Neural cell (in vitro differentiated cells): ENCODE measurements at regions not wholly inside any gene's neighbourhood (a gene's known extent, or its start where the extent isn't known, plus 50 kb on each side); places are given as distances from the start of the nearest gene placed in this dataset.

Experiments used
- H2AFZ ChIP-seq: fragments of 200-600, 300-800 bp; sonication (generic), shearing (Covaris generic); 2 replicates; pipeline ENCODE4 v1.6.0; 2014; ENCODE audit warnings: low read depth, mild to moderate bottlenecking, antibody characterized with exemption, low read length, moderate library complexity
- H3F3A ChIP-seq: fragments of 200-600 bp; shearing (Covaris generic); 2 replicates; pipeline ENCODE4 v1.6.1; 2016; ENCODE audit warnings: mild to moderate bottlenecking, moderate library complexity, mixed read lengths, antibody characterized with exemption, low read length; ENCODE audit not compliant: insufficient read depth, poor library complexity, severe bottlenecking
- H3K27ac ChIP-seq: fragments of 200-600, 300-800 bp; sonication (generic), shearing (Covaris generic); 2 replicates; pipeline ENCODE4 v1.5.1; 2014; ENCODE audit warnings: mild to moderate bottlenecking, low read length, moderate library complexity
- H3K27me3 ChIP-seq: fragments of 300-800, 200-600 bp; sonication (generic), shearing (Covaris generic); 2 replicates; pipeline ENCODE4 v1.6.0; 2014; ENCODE audit warnings: mild to moderate bottlenecking, low read depth, low read length, moderate library complexity; ENCODE audit not compliant: insufficient read depth
- H3K36me3 ChIP-seq: fragments of 300-800, 200-600 bp; sonication (generic), shearing (Covaris generic); 2 replicates; pipeline ENCODE4 v1.5.1; 2014; ENCODE audit warnings: mild to moderate bottlenecking, antibody characterized with exemption, low read length, moderate library complexity; ENCODE audit not compliant: insufficient read depth
- H3K4me2 ChIP-seq: fragments of 300-800, 200-600 bp; sonication (generic), shearing (Covaris generic); 2 replicates; pipeline ENCODE4 v1.6.0; 2014; ENCODE audit warnings: mild to moderate bottlenecking, low read length
- H3K4me3 ChIP-seq: fragments of 300-800, 200-600 bp; sonication (generic), shearing (Covaris generic); 2 replicates; pipeline ENCODE4 v1.5.1; 2014; ENCODE audit warnings: mild to moderate bottlenecking, low read length, moderate library complexity
- H3K79me2 ChIP-seq: fragments of 200-600 bp; shearing (Covaris generic); replicated peaks from 2 replicates; pipeline ENCODE4 v1.6.0; 2014; ENCODE audit warnings: mild to moderate bottlenecking, low read length, moderate library complexity; ENCODE audit not compliant: insufficient read depth
- H3K9ac ChIP-seq: fragments of 300-800, 200-600 bp; sonication (generic), shearing (Covaris generic); 2 replicates; pipeline ENCODE4 v1.6.1; 2016; ENCODE audit warnings: mild to moderate bottlenecking, low read length, mixed read lengths
- H3K9me2 ChIP-seq: fragments of 200-600 bp; shearing (Covaris generic); 2 replicates; pipeline ENCODE4 v1.6.1; 2016; ENCODE audit warnings: mild to moderate bottlenecking, low read length, mixed read lengths; ENCODE audit not compliant: insufficient read depth
- H3K9me3 ChIP-seq: fragments of 200-600, 300-800 bp; sonication (generic), shearing (Covaris generic); 2 replicates; pipeline ENCODE4 v1.6.1; 2016; ENCODE audit warnings: mild to moderate bottlenecking, mixed run types, low read length, moderate library complexity, mixed read lengths
- H4K20me1 ChIP-seq: fragments of 200-600 bp; shearing (Covaris generic); 2 replicates; pipeline ENCODE4 v1.6.1; 2016; ENCODE audit warnings: mild to moderate bottlenecking, mixed run types; ENCODE audit not compliant: insufficient read depth
- CTCF ChIP-seq: fragments of 450-650 bp; IDR thresholded peaks from 2 replicates; pipeline ENCODE4 v1.5.1; 2014; ENCODE audit warnings: antibody characterized with exemption, mild to moderate bottlenecking, moderate library complexity; ENCODE audit not compliant: poor library complexity, severe bottlenecking
- EP300 ChIP-seq: fragments of 450-650 bp; conservative IDR thresholded peaks from 2 replicates; pipeline ENCODE4 v1.6.1; 2014; ENCODE audit warnings: antibody characterized with exemption, mild to moderate bottlenecking, moderate library complexity; ENCODE audit not compliant: poor library complexity, severe bottlenecking
- EZH2 ChIP-seq: fragments of 200-600, 300-800 bp; shearing (Covaris generic), sonication (generic); IDR thresholded peaks from 2 replicates; pipeline ENCODE4 v1.6.1; 2014; ENCODE audit warnings: antibody characterized with exemption, low read length, borderline replicate concordance, mild to moderate bottlenecking; ENCODE audit not compliant: insufficient read depth, poor library complexity, severe bottlenecking
- MXI1 ChIP-seq: fragments of 450-650 bp; conservative IDR thresholded peaks from 2 replicates; pipeline ENCODE4 v1.6.1; 2014; ENCODE audit warnings: antibody characterized with exemption, mild to moderate bottlenecking; ENCODE audit not compliant: poor library complexity, severe bottlenecking
- POLR2AphosphoS5 ChIP-seq: IDR thresholded peaks from 2 replicates; pipeline ENCODE4 v1.6.1; 2012
- RAD21 ChIP-seq: fragments of 450-650 bp; conservative IDR thresholded peaks from 2 replicates; pipeline ENCODE4 v1.6.1; 2014; ENCODE audit warnings: antibody characterized with exemption, mild to moderate bottlenecking, moderate library complexity
- REST ChIP-seq: IDR thresholded peaks from 2 replicates; pipeline ENCODE4 v1.6.1; 2012; ENCODE audit warnings: borderline replicate concordance
- SMC3 ChIP-seq: fragments of 450-650 bp; conservative IDR thresholded peaks from 2 replicates; pipeline ENCODE4 v1.6.1; 2014; ENCODE audit warnings: antibody characterized with exemption, mild to moderate bottlenecking, moderate library complexity; ENCODE audit not compliant: poor library complexity
- TAF1 ChIP-seq: IDR thresholded peaks from 2 replicates; pipeline ENCODE4 v1.6.1; 2012; ENCODE audit warnings: low read depth

DNA sequence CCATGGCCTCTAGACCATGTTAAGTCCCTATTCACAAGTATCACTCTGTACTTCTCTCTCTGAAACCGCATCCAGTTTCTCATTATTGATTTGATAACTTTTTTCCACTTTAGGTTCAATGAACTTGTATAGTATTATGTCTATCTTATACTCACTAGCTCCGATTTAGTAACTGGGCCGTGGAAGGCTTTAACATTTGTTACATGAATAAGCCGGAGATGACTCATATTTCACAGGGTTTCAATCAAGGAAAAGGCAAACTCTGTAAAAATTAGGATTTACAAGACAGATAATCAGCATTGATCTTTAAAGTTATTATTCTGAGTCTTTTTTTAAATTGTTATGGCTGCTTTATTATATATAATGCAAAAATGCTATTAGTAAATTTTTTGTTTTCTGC lies 662.2 kb upstream of the CNTN5 start:
- H3K27me3 ChIP-seq, result no peaks in the 10 kb centered on the region
- H3K9me3 ChIP-seq, result no peaks in the 10 kb centered on the region
- H3K9me2 ChIP-seq, result no peaks in the 10 kb centered on the region
- H3K79me2 ChIP-seq, result no peaks in the 10 kb centered on the region
- no peak overlapping the region for H3K4me2 ChIP-seq
- no peaks in the 10 kb centered on the region for H3K36me3 ChIP-seq
- H3F3A ChIP-seq, result no peaks in the 10 kb centered on the region
- no peak overlapping the region for H2AFZ ChIP-seq
- TF ChIP-seq REST (no peak), CTCF (no peak), SMC3 (no peak), RAD21 (no peak), EP300 (no peak), POLR2AphosphoS5 (no peak), TAF1 (no peak), MXI1 (no peak), EZH2 (no peak)
- H3K9ac ChIP-seq, result no peak overlapping the region
- H4K20me1 ChIP-seq, result no peaks in the 10 kb centered on the region
- no peak overlapping the region for H3K4me3 ChIP-seq
- H3K27ac ChIP-seq, result no peak overlapping the region

GRCh38 chr11:98365190-98365589 lies 655.6 kb upstream of the CNTN5 start:
- Histone ChIP-seq H3K27ac (no peak overlapping the region), H3K9me3 (no peaks in the 10 kb centered on the region), H3K27me3 (no peaks in the 10 kb centered on the region), H4K20me1 (no peaks in the 10 kb centered on the region), H3K9ac (no peak overlapping the region), H2AFZ (no peak overlapping the region), H3K36me3 (no peaks in the 10 kb centered on the region), H3K79me2 (no peaks in the 10 kb centered on the region), H3K9me2 (no peaks in the 10 kb centered on the region), H3K4me2 (no peak overlapping the region), H3K4me3 (no peak overlapping the region), H3F3A (no peaks in the 10 kb centered on the region)
- TF ChIP-seq POLR2AphosphoS5 (no peak), SMC3 (no peak), RAD21 (no peak), TAF1 (no peak), EP300 (no peak), CTCF (no peak), REST (no peak), MXI1 (no peak), EZH2 (no peak)
